ENCODE measurements at regions not wholly inside any gene's neighbourhood (a gene's known extent, or its start where the extent isn't known, plus 50 kb on each side); places are given as distances from the start of the nearest gene placed in this dataset.

DNA sequence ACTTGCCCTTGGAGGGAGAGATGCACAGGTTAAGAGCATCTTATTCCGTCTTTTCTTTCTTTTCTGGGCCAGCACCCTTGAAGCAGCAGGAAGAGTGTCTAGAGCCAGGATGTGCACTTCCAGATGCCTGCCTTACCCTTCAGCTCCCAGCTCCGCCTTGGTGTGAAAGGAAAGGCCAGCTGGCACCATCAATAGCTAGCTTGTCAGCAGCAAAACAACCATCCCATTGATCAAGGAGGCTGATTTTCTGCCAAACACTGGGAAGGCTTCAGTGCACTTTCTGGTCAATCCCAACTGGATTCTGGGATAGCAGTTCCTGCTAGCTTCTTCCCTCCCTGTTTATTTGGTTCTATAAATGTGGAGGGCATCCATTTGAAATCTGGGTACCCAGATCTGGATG, 110.9 kb upstream of the GALNT15 start:
- H3K27ac ChIP-seq (ENCODE audit: low read length), result no peak overlapping the region

GRCh38 chr3:16064642-16065414, 109.7 kb upstream of the GALNT15 start:
- H3K27me3 ChIP-seq (ENCODE audit: insufficient read depth, low read depth, low read length), result no peaks in the 10 kb centered on the region
- H3K9ac ChIP-seq (ENCODE audit: low read length), result no peak overlapping the region
- H3K4me3 ChIP-seq (ENCODE audit: low read length), result no peak overlapping the region
- no peak overlapping the region for H3K27ac ChIP-seq (ENCODE audit: low read length)
- H3K4me2 ChIP-seq (ENCODE audit: low read length), result no peak overlapping the region
- no peaks in the 10 kb centered on the region for H3K79me2 ChIP-seq (replicated peaks; ENCODE audit: insufficient read depth, low read length)
- H3K9me2 ChIP-seq (ENCODE audit: insufficient read depth, low read length), result no peaks in the 10 kb centered on the region
- no peaks in the 10 kb centered on the region for H3K9me3 ChIP-seq (ENCODE audit: low read length)
- no peak overlapping the region for H2AFZ ChIP-seq (ENCODE audit: low read depth, low read length)
- H3K36me3 ChIP-seq (ENCODE audit: insufficient read depth, low read length), result no peaks in the 10 kb centered on the region
- no peaks in the 10 kb centered on the region for H3F3A ChIP-seq (ENCODE audit: insufficient read depth, low read length, poor library complexity, severe bottlenecking)
- no peaks in the 10 kb centered on the region for H4K20me1 ChIP-seq (ENCODE audit: insufficient read depth)
- no peak for TF ChIP-seq POLR2AphosphoS5 (IDR thresholded peaks at IDR 0.05)
- no peak for TF ChIP-seq CTCF (IDR thresholded peaks at IDR 0.05; ENCODE audit: poor library complexity, severe bottlenecking)
- no peak for TF ChIP-seq SMC3 (conservative IDR thresholded peaks at IDR 0.05; ENCODE audit: poor library complexity)
- no peak for TF ChIP-seq RAD21 (conservative IDR thresholded peaks at IDR 0.05)
- TF ChIP-seq REST (IDR thresholded peaks at IDR 0.05; ENCODE audit: borderline replicate concordance), result no peak

More for the DNA sequence above, 110.9 kb upstream of the GALNT15 start:
- Histone ChIP-seq H3K36me3 (ENCODE audit: insufficient read depth, low read length) (no peaks in the 10 kb centered on the region), H3K79me2 (replicated peaks; ENCODE audit: insufficient read depth, low read length) (no peaks in the 10 kb centered on the region), H3K4me3 (ENCODE audit: low read length) (no peak overlapping the region), H3K27me3 (ENCODE audit: insufficient read depth, low read depth, low read length) (no peaks in the 10 kb centered on the region), H3K4me2 (ENCODE audit: low read length) (no peak overlapping the region), H3K9me2 (ENCODE audit: insufficient read depth, low read length) (no peaks in the 10 kb centered on the region), H4K20me1 (ENCODE audit: insufficient read depth) (no peaks in the 10 kb centered on the region), H3K9ac (ENCODE audit: low read length) (no peak overlapping the region), H3F3A (ENCODE audit: insufficient read depth, low read length, poor library complexity, severe bottlenecking) (no peaks in the 10 kb centered on the region), H2AFZ (ENCODE audit: low read depth, low read length) (no peak overlapping the region), H3K9me3 (ENCODE audit: low read length) (no peaks in the 10 kb centered on the region)
- TF ChIP-seq RAD21 (conservative IDR thresholded peaks at IDR 0.05) (no peak), POLR2AphosphoS5 (IDR thresholded peaks at IDR 0.05) (no peak), EP300 (conservative IDR thresholded peaks at IDR 0.05; ENCODE audit: poor library complexity, severe bottlenecking) (no peak), SMC3 (conservative IDR thresholded peaks at IDR 0.05; ENCODE audit: poor library complexity) (no peak), MXI1 (conservative IDR thresholded peaks at IDR 0.05; ENCODE audit: poor library complexity, severe bottlenecking) (no peak), CTCF (IDR thresholded peaks at IDR 0.05; ENCODE audit: poor library complexity, severe bottlenecking) (no peak), EZH2 (IDR thresholded peaks at IDR 0.05; ENCODE audit: borderline replicate concordance, insufficient read depth, low read length, poor library complexity, severe bottlenecking) (no peak), REST (IDR thresholded peaks at IDR 0.05; ENCODE audit: borderline replicate concordance) (no peak), TAF1 (IDR thresholded peaks at IDR 0.05; ENCODE audit: low read depth) (no peak)
